ENCODE measurements at regions not wholly inside any gene's neighbourhood (a gene's known extent, or its start where the extent isn't known, plus 50 kb on each side); places are given as distances from the start of the nearest gene placed in this dataset.

- no peak overlapping the region for H3K27ac Mint-ChIP-seq (ENCODE audit: unreplicated experiment)
- no peak overlapping the region for H3K4me3 Mint-ChIP-seq
- H3K9me3 Mint-ChIP-seq, result no peaks in the 10 kb centered on the region
- no peaks in the 10 kb centered on the region for H3K36me3 Mint-ChIP-seq (ENCODE audit: low read depth)
- TF ChIP-seq CTCF (conservative IDR thresholded peaks at IDR 0.05), result no peak
- no peak for DNase-seq (ENCODE audit: low read depth, low spot score)
- peaks cover 29% of the 10 kb centered on the region for H3K27me3 Mint-ChIP-seq (ENCODE audit: low read depth)
- peaks cover 15% of the 10 kb centered on the region for H3K4me1 Mint-ChIP-seq
Observed at GRCh38 chr2:120504936-120505705, 159.2 kb downstream of the INHBB start.

DNA sequence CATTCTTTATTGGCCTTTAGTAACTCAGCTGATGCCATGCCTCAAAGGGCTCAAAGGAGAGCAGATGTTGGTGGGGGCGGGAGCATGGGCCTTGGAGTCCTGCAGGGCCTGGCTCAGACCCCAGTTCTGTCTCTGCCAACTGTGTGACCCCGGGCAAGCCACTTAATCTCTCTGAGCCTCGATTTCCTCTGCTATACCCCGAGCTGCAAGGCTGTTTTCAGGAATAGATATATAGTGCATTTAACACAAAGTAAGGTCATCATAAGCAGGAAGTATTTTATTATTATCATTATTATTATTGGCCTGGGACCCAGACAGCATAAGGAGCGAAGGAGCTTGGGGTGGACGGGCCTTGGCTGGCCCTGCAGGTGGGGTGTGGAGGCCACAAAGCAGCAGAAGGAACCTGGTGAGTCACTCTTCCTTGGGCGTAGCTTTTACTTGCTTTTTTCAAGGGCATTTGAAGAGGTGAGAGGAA is 162.7 kb downstream of the INHBB start:
- Mint-ChIP-seq H3K4me3 (no peak overlapping the region), H3K9me3 (no peaks in the 10 kb centered on the region), H3K36me3 (ENCODE audit: low read depth) (no peaks in the 10 kb centered on the region), H3K27ac (ENCODE audit: unreplicated experiment) (no peak overlapping the region), H3K27me3 (ENCODE audit: low read depth) (peaks cover 30% of the 10 kb centered on the region), H3K4me1 (peaks cover 28% of the 10 kb centered on the region)
- no peak for TF ChIP-seq CTCF (conservative IDR thresholded peaks at IDR 0.05)
- DNase-seq (ENCODE audit: low read depth, low spot score), result no peak

DNA sequence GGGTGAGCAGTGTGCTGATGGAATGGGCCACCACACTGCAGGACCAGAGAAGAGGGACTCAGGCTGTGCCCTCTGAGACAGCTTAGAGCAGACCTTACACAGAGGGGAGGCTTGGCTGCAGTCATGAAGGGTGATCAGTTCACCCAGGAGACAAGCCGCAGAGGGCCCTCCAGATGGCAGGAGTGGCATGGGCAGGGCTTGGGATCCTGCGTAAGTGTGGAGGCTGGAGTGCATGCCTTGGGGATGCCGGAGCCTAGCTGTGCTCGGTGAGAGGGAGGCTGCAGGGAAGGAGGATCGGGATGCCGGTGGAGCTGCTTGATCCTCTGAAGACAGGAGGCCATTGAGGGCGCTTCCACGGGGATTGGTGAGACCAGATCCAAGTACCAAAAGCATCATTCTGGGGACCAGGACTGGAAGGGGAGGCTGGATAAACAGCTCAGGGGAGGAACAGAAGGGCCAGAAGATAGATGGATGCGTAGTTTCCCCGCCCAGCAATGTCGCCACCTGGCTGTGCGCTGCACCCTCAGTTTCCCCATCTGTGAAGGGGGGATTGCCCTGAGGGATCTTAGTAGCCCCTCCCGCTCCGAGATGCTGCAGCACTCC is 163.4 kb downstream of the INHBB start:
- TF ChIP-seq CTCF (conservative IDR thresholded peaks at IDR 0.05), result no peak
- Mint-ChIP-seq H3K36me3 (ENCODE audit: low read depth) (no peaks in the 10 kb centered on the region), H3K27me3 (ENCODE audit: low read depth) (peaks cover 33% of the 10 kb centered on the region), H3K27ac (ENCODE audit: unreplicated experiment) (no peak overlapping the region), H3K4me1 (peaks cover 31% of the 10 kb centered on the region), H3K4me3 (no peak overlapping the region), H3K9me3 (no peaks in the 10 kb centered on the region)
- no peak for DNase-seq (ENCODE audit: low read depth, low spot score)

- no peak for DNase-seq (ENCODE audit: low read depth, low spot score)
- H3K36me3 Mint-ChIP-seq (ENCODE audit: low read depth), result no peaks in the 10 kb centered on the region
- no peaks in the 10 kb centered on the region for H3K9me3 Mint-ChIP-seq
- H3K27ac Mint-ChIP-seq (ENCODE audit: unreplicated experiment), result no peak overlapping the region
- peaks cover 35% of the 10 kb centered on the region for H3K27me3 Mint-ChIP-seq (ENCODE audit: low read depth)
- peaks cover 33% of the 10 kb centered on the region for H3K4me1 Mint-ChIP-seq
- no peak overlapping the region for H3K4me3 Mint-ChIP-seq
- TF ChIP-seq CTCF (conservative IDR thresholded peaks at IDR 0.05), result no peak
Observed at GRCh38 chr2:120509991-120510735, 164.2 kb downstream of the INHBB start.

- no peak for DNase-seq (ENCODE audit: low read depth, low spot score)
- no peaks in the 10 kb centered on the region for H3K9me3 Mint-ChIP-seq
- H3K27ac Mint-ChIP-seq (ENCODE audit: unreplicated experiment), result peak overlapping the region; percentile 81
- TF ChIP-seq CTCF (conservative IDR thresholded peaks at IDR 0.05), result no peak
- H3K27me3 Mint-ChIP-seq (ENCODE audit: low read depth), result peaks cover 42% of the 10 kb centered on the region
- H3K4me3 Mint-ChIP-seq, result no peak overlapping the region
- H3K36me3 Mint-ChIP-seq (ENCODE audit: low read depth), result no peaks in the 10 kb centered on the region
- H3K4me1 Mint-ChIP-seq, result peaks cover 33% of the 10 kb centered on the region
Observed at GRCh38 chr2:120510751-120511395, 164.9 kb downstream of the INHBB start.

All from neural crest cell (in vitro differentiated cells).